ENCODE measurements at regions not wholly inside any gene's neighbourhood (a gene's known extent, or its start where the extent isn't known, plus 50 kb on each side); places are given as distances from the start of the nearest gene placed in this dataset.

- no peak for DNase-seq
Measured at GRCh38 chr16:86306811-86307513, 203.4 kb upstream of the FOXF1 start.

- DNase-seq = no peak
Measured at GRCh38 chr16:86307514-86307903, 202.8 kb upstream of the FOXF1 start.

GRCh38 chr16:86308514-86308913 lies 201.8 kb upstream of the FOXF1 start:
- no peak for DNase-seq

GRCh38 chr16:86313631-86314030 lies 196.7 kb upstream of the FOXF1 start:
- DNase-seq = no peak

GRCh38 chr16:86314402-86315025 lies 195.8 kb upstream of the FOXF1 start:
- DNase-seq = no peak

- no peak for DNase-seq
Measured at GRCh38 chr16:86316967-86317812, 193.1 kb upstream of the FOXF1 start.

GRCh38 chr16:86317813-86318650 lies 192.3 kb upstream of the FOXF1 start:
- no peak for DNase-seq

GRCh38 chr16:86319585-86320236 lies 190.6 kb upstream of the FOXF1 start:
- DNase-seq = no peak

GRCh38 chr16:86320237-86320595 lies 190.1 kb upstream of the FOXF1 start:
- no peak for DNase-seq

- no peak for DNase-seq
Measured at GRCh38 chr16:86321491-86321890, 188.8 kb upstream of the FOXF1 start.

GRCh38 chr16:86322283-86322682 lies 188.0 kb upstream of the FOXF1 start:
- no peak for DNase-seq

GRCh38 chr16:86322806-86323205 lies 187.5 kb upstream of the FOXF1 start:
- no peak for DNase-seq

- DNase-seq = no peak
Measured at GRCh38 chr16:86324320-86324719, 186.0 kb upstream of the FOXF1 start.

- no peak for DNase-seq
Measured at GRCh38 chr16:86325360-86325759, 185.0 kb upstream of the FOXF1 start.

GRCh38 chr16:86325895-86326294 lies 184.4 kb upstream of the FOXF1 start:
- no peak for DNase-seq

GRCh38 chr16:86327321-86327720 lies 183.0 kb upstream of the FOXF1 start:
- DNase-seq = no peak

- DNase-seq = no peak
Measured at GRCh38 chr16:86330906-86331305, 179.4 kb upstream of the FOXF1 start.

GRCh38 chr16:86334079-86334635 lies 176.2 kb upstream of the FOXF1 start:
- DNase-seq = no peak

- DNase-seq = no peak
Measured at GRCh38 chr16:86335266-86336172, 174.8 kb upstream of the FOXF1 start.

- no peak for DNase-seq
Measured at GRCh38 chr16:86337138-86337537, 173.2 kb upstream of the FOXF1 start.
